ENCODE measurements at regions not wholly inside any gene's neighbourhood (a gene's known extent, or its start where the extent isn't known, plus 50 kb on each side); places are given as distances from the start of the nearest gene placed in this dataset.
"Not testable (repeated sequence)": the region's sequence is repeated elsewhere in the genome, so short reads cannot be mapped to it uniquely, and the experiment has no call there.

GRCh38 chr19:30066781-30067759 lies 125.0 kb downstream of the URI1 start:
- H3K4me1 ChIP-seq: no peaks in the 10 kb centered on the region
- H3K4me3 ChIP-seq: no peak overlapping the region
- DNase-seq: no peak
- no peak overlapping the region for H3K9ac ChIP-seq (ENCODE audit: low read depth in 2 of 2, low read length in 2 of 2)
- H3K36me3 ChIP-seq: no peaks in the 10 kb centered on the region
- no peak for TF ChIP-seq CTCF (IDR thresholded peaks at IDR 0.05)
- no peaks in the 10 kb centered on the region for H3K27me3 ChIP-seq
- no peaks in the 10 kb centered on the region for H3K9me3 ChIP-seq
- intact Hi-C loops (cut with DNase I): no loop called here
- no peak overlapping the region for H3K27ac ChIP-seq

GRCh38 chr19:30067956-30068506 lies 126.0 kb downstream of the URI1 start:
- DNase-seq; H3K4me3 ChIP-seq; H3K9ac ChIP-seq (ENCODE audit: low read depth in 2 of 2, low read length in 2 of 2); intact Hi-C loops (cut with DNase I); H3K27me3 ChIP-seq; H3K4me1 ChIP-seq; H3K9me3 ChIP-seq; H3K27ac ChIP-seq; H3K36me3 ChIP-seq: not testable (repeated sequence)

- H3K4me3 ChIP-seq: no peak overlapping the region
- H3K4me1 ChIP-seq: no peaks in the 10 kb centered on the region
- H3K9ac ChIP-seq (ENCODE audit: low read depth in 2 of 2, low read length in 2 of 2): no peak overlapping the region
- no peaks in the 10 kb centered on the region for H3K27me3 ChIP-seq
- no peak overlapping the region for H3K27ac ChIP-seq
- H3K9me3 ChIP-seq: no peaks in the 10 kb centered on the region
- DNase-seq: no peak
- intact Hi-C loops (cut with DNase I): no loop called here
- no peak for TF ChIP-seq CTCF (IDR thresholded peaks at IDR 0.05)
- no peaks in the 10 kb centered on the region for H3K36me3 ChIP-seq
These were observed 126.7 kb downstream of the URI1 start for GRCh38 chr19:30068528-30069395.

- H3K27ac ChIP-seq: no peak overlapping the region
- no peaks in the 10 kb centered on the region for H3K27me3 ChIP-seq
- no peaks in the 10 kb centered on the region for H3K36me3 ChIP-seq
- H3K4me3 ChIP-seq: no peak overlapping the region
- H3K9me3 ChIP-seq: no peaks in the 10 kb centered on the region
- H3K9ac ChIP-seq (ENCODE audit: low read depth in 2 of 2, low read length in 2 of 2): no peak overlapping the region
- no peak for TF ChIP-seq CTCF (IDR thresholded peaks at IDR 0.05)
- intact Hi-C loops (cut with DNase I): no loop called here
- H3K4me1 ChIP-seq: no peaks in the 10 kb centered on the region
- DNase-seq: no peak
These were observed 127.6 kb downstream of the URI1 start for GRCh38 chr19:30069535-30070197.

GRCh38 chr19:30070198-30070967 lies 128.3 kb downstream of the URI1 start:
- H3K27me3 ChIP-seq: no peaks in the 10 kb centered on the region
- H3K9me3 ChIP-seq: no peaks in the 10 kb centered on the region
- intact Hi-C loops (cut with DNase I): no loop called here
- TF ChIP-seq CTCF (IDR thresholded peaks at IDR 0.05): no peak
- H3K36me3 ChIP-seq: no peaks in the 10 kb centered on the region
- no peaks in the 10 kb centered on the region for H3K4me1 ChIP-seq
- DNase-seq: no peak
- no peak overlapping the region for H3K27ac ChIP-seq
- no peak overlapping the region for H3K4me3 ChIP-seq
- no peak overlapping the region for H3K9ac ChIP-seq (ENCODE audit: low read depth in 2 of 2, low read length in 2 of 2)
